Ammon's horn (tissue), 1 donor: ENCODE measurements at regions not wholly inside any gene's neighbourhood (a gene's known extent, or its start where the extent isn't known, plus 50 kb on each side); places are given as distances from the start of the nearest gene placed in this dataset.
"Not testable (repeated sequence)": the region's sequence is repeated elsewhere in the genome, so short reads cannot be mapped to it uniquely, and the experiment has no call there.

Experiments used
- DNase-seq: peaks from one replicate; pipeline ENCODE4 v3.0.0-alpha.2; 2016; ENCODE audit warnings: low spot score

DNA sequence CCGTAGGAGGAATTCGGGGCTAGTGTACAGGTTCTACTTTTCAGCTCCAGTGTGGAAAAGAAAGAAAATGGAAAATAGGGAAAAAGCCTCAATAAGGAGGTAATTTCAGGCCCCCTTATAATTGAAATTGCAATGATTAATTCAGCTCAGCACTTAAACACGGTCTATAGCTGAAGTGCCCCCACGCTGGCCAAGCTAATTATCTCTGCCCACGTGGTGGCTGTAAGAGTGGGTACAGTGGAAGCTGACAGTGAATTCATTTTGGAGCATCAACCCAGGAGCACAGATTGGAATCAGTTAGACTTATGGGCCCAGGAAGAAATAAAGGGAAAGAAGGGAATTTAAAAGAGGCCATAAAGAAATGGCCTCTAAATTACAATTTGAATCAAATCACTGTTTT lies 631.1 kb upstream of the CPEB2 start:
- no peak for DNase-seq

DNA sequence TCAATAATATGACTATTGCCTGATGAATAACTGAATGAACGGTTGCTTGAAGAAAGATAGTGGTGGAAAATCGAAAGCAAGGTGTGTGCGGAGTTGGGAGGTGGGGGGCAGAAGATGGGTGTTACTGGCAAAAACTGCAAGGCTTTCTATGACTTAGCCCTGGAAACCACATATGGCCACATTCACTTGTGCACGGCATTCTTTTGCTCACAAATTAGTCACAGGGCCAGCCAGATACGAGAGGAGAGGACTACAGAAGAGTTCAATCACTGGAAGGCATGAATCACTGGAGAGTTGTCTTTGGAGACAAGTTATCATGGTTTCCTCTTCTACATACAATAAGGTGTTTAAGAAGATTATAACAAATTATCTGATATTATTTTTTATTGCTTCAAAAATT lies 626.5 kb upstream of the CPEB2 start:
- DNase-seq: no peak

DNA sequence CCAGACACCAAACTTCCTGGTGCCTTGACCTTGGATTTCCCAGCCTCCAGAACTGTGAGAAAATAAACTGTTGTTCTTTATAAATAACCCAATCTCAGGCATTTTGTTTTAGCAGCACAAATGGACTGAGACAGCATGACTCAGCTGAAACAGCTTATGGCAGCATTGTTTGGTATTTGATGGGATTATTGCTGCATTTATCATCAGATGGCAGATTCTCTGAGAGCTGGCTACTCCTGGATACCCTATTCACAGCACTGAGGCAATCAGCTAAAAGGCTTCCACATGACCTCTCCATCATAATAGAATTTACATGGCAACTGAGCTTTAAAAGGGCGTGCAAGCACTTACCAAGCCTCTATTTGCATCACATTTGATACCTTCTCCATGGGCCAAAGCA lies 623.1 kb upstream of the CPEB2 start:
- no peak for DNase-seq

DNA sequence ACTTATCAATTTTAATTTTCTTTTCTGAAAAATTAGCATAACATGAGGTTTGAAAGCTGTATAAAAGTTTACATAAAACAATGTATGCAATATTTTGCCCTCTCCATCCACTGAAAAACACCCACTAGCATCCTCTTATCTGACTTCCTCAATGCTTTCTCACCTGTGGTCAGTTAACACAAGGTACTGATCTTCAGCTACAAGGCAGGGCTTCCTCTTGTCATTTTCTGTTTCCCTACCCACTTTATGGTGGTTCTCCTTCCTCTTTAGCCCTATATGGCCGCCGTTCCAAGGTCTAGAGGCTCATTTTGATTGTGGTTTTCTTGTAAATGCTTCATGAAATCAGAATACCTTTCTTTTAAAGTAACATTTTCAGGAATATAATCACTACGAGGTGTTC lies 618.6 kb upstream of the CPEB2 start:
- no peak for DNase-seq

DNA sequence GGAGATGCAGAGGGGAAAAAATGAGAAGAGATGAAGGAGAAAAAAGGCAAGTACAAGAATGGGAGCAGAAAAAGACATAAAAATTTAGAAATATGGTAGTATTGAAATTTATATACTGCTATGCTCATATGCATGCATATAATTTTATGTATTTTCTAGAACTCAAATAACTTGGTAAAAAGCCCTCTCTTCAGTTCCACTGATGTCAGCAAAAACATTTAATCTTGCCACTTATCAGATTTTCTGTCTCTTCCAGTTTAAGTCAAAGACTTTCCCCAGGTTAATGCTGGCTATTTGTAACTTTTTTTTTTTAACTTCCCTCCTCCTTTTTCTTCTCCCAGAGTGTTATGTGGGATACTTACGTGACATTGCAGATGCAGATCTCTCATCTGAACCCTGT lies 617.5 kb upstream of the CPEB2 start:
- no peak for DNase-seq

DNA sequence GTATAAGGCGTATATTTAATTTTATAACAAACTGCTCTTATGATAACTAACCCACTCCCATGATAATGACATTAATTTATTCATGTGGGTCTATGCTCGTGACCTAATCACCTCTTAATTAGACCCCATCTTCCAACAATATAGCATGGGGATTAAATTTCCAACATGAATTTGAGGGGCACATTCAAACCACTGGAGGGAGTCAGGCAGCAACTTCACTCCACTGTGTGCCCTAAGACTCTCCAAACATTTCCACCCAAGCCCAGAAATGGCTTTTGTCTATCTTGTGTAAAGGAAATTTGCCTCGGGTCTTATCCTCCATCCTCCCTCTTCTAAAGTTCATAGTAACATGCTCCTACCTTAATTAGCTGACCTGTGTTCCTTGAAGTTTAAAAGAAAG lies 616.1 kb upstream of the CPEB2 start:
- no peak for DNase-seq

DNA sequence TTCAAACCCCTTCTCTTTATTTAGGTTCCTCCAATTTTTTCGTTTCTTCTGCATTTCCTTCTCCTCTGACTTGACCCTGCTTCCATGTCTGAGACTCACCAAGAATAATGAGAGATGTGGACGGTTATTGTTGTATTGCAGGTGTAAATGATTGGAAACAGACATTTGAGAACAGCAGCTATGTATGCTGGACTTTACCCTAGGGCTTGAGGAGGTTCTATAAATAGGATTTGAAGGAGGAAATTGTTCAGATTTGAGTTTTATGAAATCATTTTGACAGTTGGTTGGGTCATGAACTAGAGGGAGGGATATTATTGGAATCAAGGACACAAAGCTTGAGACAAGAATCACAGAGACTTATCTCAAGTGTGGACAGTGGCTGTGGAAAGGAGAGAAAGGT lies 614.6 kb upstream of the CPEB2 start:
- DNase-seq: no peak

DNA sequence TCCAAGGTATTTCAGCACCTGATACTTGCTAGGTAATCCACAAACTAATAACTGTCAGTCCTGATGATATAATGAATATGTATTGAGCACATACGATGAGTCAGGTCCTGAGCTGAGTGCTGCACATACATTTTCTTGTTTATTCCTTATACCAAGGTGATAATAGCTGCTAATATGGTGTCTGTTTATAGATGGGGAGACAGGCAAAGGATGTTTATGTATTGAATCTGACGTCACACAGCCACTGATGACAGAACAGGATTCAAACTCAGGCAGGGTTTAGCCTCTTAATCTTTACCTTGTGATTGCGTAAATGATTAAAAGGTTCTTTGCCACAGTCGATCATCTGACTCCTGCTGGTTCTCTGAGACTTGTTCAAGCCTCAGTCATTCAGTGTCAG lies 609.9 kb upstream of the CPEB2 start:
- no peak for DNase-seq

DNA sequence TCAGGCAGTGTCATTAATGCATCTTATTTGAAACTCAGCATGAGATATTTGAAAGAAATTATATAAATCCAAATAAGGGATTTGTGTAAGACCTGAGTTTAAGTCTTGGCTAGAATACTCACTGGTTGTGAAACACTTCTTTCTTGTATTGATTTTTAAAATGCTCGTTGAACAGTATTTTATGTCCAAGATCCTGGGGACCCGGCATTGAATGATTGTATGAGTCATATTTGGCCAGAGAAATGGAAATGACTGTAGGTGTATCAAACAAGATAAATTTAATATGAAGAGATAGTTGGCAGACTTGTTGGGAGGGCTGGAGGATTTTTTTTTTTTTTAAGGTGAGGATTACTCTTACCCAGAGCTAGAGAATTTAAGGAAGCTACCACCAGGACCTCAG lies 606.1 kb upstream of the CPEB2 start:
- no peak for DNase-seq

DNA sequence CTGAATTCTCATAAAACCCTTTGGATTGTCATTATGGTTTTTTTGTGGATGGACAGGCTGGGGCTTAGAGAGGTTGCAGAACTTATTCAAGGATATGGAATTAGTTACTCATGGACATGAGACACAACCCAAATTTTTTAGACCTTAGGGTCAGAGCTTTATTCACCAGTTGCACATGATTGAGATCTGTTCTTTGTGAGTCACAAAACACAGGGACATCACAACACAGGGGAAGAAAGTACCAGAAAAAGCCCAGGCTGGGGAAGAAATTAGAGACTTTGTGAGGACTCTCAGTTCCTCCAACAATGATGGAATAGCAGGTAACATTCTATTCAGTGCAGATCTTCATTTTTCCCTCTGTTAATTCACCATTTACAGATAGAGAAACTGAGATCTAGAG lies 602.4 kb upstream of the CPEB2 start:
- DNase-seq: no peak

DNA sequence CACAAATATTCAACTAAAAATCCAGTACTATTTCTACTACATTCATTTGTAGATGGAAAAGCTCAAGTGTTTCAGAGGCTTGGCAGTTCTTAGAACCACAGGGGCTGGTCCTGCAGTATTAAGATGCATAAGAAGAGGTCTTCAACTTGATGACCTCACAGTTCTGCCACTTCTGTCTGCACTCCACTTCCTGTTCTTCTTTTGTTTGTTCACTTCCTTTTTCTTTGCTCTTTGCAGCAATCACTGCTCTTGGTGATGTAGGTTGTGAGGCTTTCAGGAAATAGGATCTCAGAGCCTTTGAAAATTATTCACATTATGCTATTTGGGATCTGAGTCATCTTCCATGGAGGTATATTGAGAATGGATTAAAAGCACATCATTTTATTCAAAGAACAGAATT lies 602.0 kb upstream of the CPEB2 start:
- DNase-seq: no peak

DNA sequence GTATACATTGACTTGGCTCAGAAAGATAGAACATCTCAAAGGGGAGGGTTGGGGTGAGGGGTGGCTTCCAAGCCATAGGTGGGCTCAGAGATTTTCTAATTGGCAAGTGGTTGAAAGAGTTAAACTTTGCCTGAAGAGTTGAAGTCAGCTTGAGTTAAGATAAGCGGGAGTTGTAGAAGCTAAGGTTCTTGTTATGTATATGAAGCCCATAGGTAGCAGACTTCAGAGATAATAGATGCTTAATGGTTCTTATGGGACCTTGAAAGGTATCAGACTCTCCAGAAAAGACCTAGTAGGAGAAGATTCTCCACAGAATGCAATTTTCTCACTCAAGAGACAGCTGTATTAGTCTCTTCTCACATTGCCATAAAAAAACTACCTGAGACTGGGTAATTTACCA lies 599.1 kb upstream of the CPEB2 start:
- DNase-seq: no peak

DNA sequence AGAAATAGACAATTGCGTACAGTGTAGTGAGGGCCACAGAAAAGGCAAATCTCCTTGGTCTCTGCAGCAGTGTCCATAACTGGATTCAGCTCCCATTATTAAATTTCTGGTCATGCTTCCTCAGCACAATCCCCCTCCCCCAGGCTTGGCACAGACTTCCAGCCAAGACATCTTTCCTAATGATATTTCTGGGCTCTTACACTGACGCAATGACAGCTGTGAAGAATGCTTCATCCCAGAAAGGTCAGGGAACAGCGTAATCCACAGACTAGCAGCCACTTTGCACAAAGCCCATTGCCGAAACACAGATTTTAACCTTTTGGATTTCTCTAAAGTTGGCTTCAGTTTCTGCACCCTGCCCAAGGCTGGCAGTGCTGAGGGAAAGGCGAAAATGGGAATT lies 597.6 kb upstream of the CPEB2 start:
- DNase-seq: peak; percentile 14

DNA sequence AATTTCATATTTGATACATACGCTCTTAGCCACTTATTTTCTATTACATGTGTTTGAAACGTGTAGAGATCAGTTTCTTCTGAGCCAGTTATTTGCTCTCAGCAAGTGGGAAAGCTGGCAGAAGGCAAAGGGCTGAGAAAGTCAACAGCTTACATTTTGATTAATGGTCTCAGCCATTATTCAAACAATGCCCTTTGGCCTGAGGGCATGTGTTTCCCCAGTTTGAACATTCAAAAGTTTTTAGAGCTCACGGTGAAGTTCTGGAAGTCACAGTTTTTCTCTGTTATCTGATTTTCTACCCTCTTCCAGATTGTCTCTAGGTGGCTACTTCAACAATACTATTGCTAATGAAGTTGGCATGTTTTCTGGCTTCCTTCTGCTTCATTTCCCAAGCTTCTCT lies 591.8 kb upstream of the CPEB2 start:
- no peak for DNase-seq

DNA sequence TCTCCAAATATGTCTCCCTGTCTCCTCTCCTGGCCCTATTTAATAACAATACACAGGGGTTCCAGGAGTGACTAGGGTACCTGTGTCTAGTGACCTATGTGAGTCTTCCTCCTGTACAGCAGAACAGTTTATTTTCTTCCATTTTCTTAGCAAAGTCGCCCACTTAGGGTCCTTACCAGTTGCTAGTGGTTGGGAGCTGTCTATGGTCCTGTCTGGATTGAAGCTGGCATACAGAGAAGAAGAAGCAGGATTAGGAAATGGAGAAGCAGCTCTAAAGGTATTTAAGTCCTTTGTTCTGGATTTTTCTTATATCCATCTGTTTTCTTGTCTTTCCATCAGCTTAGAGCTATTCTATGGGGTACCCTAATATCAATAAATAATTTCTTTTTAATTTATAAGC lies 587.1 kb upstream of the CPEB2 start:
- no peak for DNase-seq

DNA sequence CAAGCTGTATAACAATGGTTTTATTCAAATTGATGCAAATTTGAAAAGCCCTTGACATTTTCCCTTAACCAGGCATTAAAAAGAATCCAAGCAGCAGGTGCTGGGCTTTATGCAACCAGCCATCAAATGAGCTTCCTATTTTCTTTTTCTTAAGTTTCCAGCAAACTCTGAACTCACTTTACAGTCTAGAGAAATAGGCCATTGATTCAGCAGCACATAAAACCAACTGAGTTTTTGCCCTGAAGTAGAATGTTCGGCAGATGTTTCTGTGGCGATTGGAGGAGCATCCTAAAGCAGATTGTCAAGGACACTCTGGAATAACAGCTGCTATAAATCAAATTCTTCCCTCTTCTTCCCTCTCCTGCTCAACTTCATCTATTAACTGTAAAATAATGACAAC lies 582.8 kb upstream of the CPEB2 start:
- DNase-seq: no peak

DNA sequence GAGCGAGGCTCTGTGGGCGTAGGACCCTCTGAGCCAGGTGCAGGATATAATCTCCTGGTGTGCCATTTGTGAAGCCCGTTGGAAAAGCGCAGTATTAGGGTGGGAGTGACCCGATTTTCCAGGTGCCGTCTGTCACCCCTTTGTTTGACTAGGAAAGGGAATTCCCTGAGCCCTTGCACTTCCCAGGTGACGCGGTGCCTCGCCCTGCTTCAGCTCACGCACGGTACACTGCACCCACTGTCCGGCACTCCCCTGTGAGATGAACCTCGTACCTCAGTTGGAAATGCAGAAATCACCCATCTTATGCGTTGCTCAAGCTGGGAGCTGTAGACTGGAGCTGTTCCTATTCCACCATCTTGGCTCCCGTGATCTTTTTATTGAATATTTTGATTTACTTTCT lies 576.0 kb upstream of the CPEB2 start:
- not testable (repeated sequence) for DNase-seq

DNA sequence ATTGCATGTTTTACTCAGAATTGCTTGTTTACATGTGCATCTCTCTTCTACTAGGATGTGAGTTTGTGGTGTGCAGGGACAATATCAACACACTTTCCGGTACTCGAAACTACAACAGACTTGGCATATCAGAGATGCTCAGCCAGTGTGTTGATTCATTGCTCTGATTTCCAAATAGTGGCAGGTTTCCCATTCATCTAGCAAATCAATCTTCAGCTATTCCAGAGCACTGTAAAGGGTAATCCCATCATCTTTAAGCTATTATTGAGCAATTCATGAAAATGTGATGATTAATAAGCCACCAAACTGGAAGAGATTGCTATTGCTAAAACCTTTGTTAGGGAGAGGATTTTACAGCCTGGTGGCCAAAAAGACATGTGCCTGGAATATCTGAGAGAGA lies 574.2 kb upstream of the CPEB2 start:
- no peak for DNase-seq

DNA sequence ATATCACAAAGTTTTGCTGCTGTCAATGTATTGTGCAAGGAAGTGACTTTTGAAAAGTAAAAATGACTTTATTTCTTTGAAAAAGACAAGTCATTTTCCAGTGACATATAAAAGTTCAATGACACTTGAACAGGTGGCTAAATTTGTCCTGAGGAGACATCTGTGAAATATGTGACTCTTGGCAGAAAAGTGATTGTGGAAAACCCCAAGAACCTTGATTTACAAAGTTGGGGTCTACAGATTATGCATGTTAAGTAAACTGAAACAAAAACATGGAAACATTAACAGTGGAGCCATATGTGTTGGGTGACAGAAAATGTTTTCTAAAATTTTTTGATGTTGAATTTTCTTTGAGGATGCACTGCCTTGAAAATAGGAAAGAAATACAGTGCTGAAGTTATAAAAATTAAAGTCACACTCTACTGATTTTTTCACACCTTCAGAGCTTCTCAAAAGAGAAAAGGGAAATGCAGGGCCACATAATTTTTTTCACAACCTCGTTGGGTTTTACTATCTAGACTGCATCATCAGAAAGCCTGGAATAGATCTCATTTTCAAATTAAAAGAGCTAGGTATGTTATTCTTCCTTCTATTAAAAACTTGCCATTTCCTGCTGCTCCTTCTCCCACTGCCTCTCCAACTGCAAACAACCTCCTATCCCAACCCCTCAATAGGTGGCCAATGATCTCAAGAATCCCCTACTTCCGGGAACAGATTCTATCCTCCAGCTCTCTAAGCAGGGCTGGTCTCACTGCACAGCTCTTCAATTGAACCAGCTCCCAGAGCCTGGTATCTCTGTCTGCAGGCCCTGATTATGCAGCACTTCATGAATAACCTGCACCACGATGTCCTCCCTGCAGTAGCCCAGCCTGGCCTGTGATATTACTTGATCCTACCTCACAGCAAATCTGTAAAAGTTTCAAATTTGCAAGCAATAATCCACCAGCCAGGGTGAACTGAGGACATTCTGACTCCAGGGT lies 570.8 kb upstream of the CPEB2 start:
- no peak for DNase-seq

DNA sequence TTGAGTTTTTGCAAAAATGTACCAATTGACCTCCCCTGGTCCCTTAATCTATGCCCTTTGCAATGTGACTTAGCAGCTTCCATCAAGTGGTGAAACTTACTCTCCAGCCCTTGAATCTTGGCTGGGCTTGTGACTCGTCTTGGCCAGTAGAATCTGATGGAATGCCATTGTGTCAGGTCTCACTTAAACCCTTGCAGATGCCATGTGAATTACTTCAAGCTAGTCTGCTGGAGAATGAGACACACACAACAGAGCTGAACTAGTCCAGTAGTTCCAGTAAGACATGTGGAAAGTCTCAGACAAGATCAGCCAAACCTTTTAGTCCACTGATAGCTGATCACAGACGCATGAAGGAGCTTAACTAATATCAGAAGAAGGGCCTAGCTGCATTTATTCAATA lies 567.8 kb upstream of the CPEB2 start:
- DNase-seq: no peak

DNA sequence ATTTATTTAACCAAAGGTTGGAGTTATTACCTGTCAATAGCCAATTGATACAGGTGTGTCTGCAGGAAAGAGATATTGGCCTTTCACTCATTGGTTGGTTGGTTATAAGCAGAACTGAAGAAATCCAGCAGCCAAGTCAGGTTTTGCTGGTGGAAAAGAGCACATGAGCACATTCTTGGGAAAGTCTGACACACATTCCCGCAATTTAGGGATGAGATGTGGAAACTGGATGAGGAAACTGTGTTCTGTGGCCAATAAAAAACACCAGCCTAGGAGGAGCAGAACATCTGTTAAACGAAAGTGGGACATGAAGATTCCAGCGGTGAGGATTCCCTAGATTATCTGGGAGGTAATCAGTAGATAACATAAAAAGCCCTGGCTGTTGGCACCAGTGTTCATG lies 567.4 kb upstream of the CPEB2 start:
- no peak for DNase-seq

DNA sequence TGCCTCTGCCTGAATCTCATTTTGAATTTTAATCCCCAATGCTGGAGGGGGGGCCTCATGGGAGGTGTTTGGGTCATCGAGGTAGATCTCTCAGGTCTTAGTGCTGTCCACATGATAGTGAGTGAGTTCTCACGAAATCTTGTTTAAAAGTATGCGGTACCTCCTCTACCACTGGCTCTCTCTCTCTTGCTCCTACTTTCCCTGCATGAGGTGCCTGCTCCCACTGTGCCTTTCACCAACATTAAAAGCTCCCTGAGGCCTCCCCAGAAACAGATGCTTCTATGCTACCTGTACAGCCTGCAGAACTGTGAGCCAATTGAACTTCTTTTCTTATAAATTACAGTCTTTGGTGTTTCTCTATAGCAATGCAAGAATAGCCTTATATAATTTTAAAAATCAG lies 560.7 kb upstream of the CPEB2 start:
- no peak for DNase-seq

DNA sequence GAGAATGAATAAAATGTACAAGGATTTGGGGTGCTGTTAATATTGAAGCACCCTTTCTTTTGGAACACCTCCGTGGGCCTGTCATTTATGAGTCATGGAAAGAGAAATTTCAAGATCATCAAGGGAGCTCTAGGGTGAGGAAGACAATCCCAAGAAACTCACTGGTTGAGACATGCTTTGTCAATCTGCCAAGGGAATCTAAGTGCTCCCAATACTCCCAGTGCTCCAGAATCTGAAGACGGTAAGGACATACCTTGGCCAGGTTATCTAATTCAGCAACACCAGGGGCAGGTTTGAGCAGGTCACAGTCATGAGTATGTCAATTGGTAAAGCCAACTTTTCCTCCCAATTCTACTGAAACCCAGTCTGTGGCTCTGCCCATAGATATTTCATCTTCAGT lies 556.4 kb upstream of the CPEB2 start:
- no peak for DNase-seq

DNA sequence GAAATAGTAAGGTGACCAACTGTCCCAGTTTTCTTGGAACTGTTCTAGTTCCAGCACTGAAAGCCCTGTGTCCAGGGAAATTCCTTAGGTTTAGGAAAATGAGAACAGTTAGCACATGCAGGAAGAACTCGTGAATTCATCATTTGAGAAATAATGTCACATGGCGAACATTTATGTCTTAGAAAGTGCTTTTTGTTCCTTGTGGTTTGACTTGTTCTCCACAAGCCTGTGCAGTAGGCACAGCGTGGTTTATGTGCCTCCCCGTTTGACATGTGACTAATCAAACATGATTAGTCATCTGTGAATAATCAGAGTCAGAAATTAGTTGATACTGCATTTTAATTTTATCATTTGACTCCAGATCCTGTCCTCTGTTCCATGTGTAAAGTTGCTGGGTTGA lies 556.0 kb upstream of the CPEB2 start:
- no peak for DNase-seq
